Osteocyte (in vitro differentiated cells): ENCODE measurements at regions not wholly inside any gene's neighbourhood (a gene's known extent, or its start where the extent isn't known, plus 50 kb on each side); places are given as distances from the start of the nearest gene placed in this dataset.
A peak's percentile ranks its signal among the peaks of the same experiment; 100 is the strongest.

Experiments used
- DNase-seq: peaks from one replicate; pipeline ENCODE4 v3.0.0; 2021; ENCODE audit warnings: mixed read lengths; ENCODE audit not compliant: unreplicated experiment; ENCODE audit errors: extremely low spot score
- H3K27ac Mint-ChIP-seq: one replicate; pipeline ENCODE4 v1.8.0; 2021; ENCODE audit warnings: mild to moderate bottlenecking, mixed read lengths; ENCODE audit not compliant: unreplicated experiment
- H3K27me3 Mint-ChIP-seq: one replicate; pipeline ENCODE4 v1.8.0; 2021; ENCODE audit warnings: mixed read lengths; ENCODE audit not compliant: unreplicated experiment
- H3K36me3 Mint-ChIP-seq: one replicate; pipeline ENCODE4 v1.8.0; 2021; ENCODE audit warnings: mixed read lengths; ENCODE audit not compliant: unreplicated experiment
- H3K4me1 Mint-ChIP-seq: one replicate; pipeline ENCODE4 v1.8.0; 2021; ENCODE audit warnings: mixed read lengths; ENCODE audit not compliant: unreplicated experiment
- H3K4me3 Mint-ChIP-seq: one replicate; pipeline ENCODE4 v1.8.0; 2021; ENCODE audit warnings: mild to moderate bottlenecking, moderate library complexity, mixed read lengths; ENCODE audit not compliant: unreplicated experiment
- H3K9me3 Mint-ChIP-seq: one replicate; pipeline ENCODE4 v1.8.0; 2021; ENCODE audit warnings: mixed read lengths; ENCODE audit not compliant: unreplicated experiment
- CTCF ChIP-seq: fragments of 200-600 bp; sonication (generic); IDR thresholded peaks from 2 replicates; pipeline ENCODE4 v1.5.0; 2021; ENCODE audit warnings: antibody characterized with exemption, mild to moderate bottlenecking, moderate library complexity

GRCh38 chr5:29378104-29378503 is 1815.4 kb upstream of the CDH6 start:
- Mint-ChIP-seq H3K4me3 (no peak overlapping the region), H3K4me1 (no peaks in the 10 kb centered on the region), H3K27ac (no peak overlapping the region), H3K36me3 (no peaks in the 10 kb centered on the region), H3K27me3 (peaks cover 4% of the 10 kb centered on the region), H3K9me3 (no peaks in the 10 kb centered on the region)
- TF ChIP-seq CTCF = no peak
- DNase-seq = no peak

GRCh38 chr5:29370248-29370647 is 1823.2 kb upstream of the CDH6 start:
- Mint-ChIP-seq H3K27ac (no peak overlapping the region), H3K4me1 (no peaks in the 10 kb centered on the region), H3K4me3 (no peak overlapping the region), H3K36me3 (no peaks in the 10 kb centered on the region), H3K9me3 (no peaks in the 10 kb centered on the region), H3K27me3 (peaks cover 4% of the 10 kb centered on the region)
- no peak for DNase-seq
- TF ChIP-seq CTCF = no peak

GRCh38 chr5:29367176-29367833 is 1826.2 kb upstream of the CDH6 start:
- no peak overlapping the region for H3K27ac Mint-ChIP-seq

GRCh38 chr5:29351170-29351569 is 1842.3 kb upstream of the CDH6 start:
- H3K4me3 Mint-ChIP-seq = no peak overlapping the region

More at GRCh38 chr5:29367176-29367833, 1826.2 kb upstream of the CDH6 start:
- DNase-seq = no peak
- H3K36me3 Mint-ChIP-seq = no peaks in the 10 kb centered on the region
- TF ChIP-seq CTCF = peak; percentile 54
- no peaks in the 10 kb centered on the region for H3K9me3 Mint-ChIP-seq
- no peak overlapping the region for H3K4me3 Mint-ChIP-seq
- H3K27me3 Mint-ChIP-seq = no peaks in the 10 kb centered on the region
- no peaks in the 10 kb centered on the region for H3K4me1 Mint-ChIP-seq

GRCh38 chr5:29337030-29337429 is 1856.5 kb upstream of the CDH6 start:
- Mint-ChIP-seq H3K9me3 (peaks cover 4% of the 10 kb centered on the region), H3K36me3 (no peaks in the 10 kb centered on the region), H3K4me1 (no peaks in the 10 kb centered on the region), H3K27me3 (peaks cover 11% of the 10 kb centered on the region), H3K27ac (no peak overlapping the region), H3K4me3 (no peak overlapping the region)
- no peak for TF ChIP-seq CTCF
- DNase-seq = no peak

More at GRCh38 chr5:29351170-29351569, 1842.3 kb upstream of the CDH6 start:
- Mint-ChIP-seq H3K27ac (no peak overlapping the region), H3K4me1 (no peaks in the 10 kb centered on the region), H3K36me3 (no peaks in the 10 kb centered on the region), H3K27me3 (peaks cover 2% of the 10 kb centered on the region), H3K9me3 (peaks cover 4% of the 10 kb centered on the region)
- DNase-seq = no peak
- no peak for TF ChIP-seq CTCF
